ENCODE measurements at regions not wholly inside any gene's neighbourhood (a gene's known extent, or its start where the extent isn't known, plus 50 kb on each side); places are given as distances from the start of the nearest gene placed in this dataset.

GRCh38 chr1:201729973-201730608 lies 98.9 kb upstream of the IPO9 start:
- TF ChIP-seq, protein P1, sequence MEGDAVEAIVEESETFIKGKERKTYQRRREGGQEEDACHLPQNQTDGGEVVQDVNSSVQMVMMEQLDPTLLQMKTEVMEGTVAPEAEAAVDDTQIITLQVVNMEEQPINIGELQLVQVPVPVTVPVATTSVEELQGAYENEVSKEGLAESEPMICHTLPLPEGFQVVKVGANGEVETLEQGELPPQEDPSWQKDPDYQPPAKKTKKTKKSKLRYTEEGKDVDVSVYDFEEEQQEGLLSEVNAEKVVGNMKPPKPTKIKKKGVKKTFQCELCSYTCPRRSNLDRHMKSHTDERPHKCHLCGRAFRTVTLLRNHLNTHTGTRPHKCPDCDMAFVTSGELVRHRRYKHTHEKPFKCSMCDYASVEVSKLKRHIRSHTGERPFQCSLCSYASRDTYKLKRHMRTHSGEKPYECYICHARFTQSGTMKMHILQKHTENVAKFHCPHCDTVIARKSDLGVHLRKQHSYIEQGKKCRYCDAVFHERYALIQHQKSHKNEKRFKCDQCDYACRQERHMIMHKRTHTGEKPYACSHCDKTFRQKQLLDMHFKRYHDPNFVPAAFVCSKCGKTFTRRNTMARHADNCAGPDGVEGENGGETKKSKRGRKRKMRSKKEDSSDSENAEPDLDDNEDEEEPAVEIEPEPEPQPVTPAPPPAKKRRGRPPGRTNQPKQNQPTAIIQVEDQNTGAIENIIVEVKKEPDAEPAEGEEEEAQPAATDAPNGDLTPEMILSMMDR (IDR thresholded peaks at IDR 0.05; ENCODE audit: poor library complexity, severe bottlenecking), result no peak
- TF ChIP-seq, protein P2, sequence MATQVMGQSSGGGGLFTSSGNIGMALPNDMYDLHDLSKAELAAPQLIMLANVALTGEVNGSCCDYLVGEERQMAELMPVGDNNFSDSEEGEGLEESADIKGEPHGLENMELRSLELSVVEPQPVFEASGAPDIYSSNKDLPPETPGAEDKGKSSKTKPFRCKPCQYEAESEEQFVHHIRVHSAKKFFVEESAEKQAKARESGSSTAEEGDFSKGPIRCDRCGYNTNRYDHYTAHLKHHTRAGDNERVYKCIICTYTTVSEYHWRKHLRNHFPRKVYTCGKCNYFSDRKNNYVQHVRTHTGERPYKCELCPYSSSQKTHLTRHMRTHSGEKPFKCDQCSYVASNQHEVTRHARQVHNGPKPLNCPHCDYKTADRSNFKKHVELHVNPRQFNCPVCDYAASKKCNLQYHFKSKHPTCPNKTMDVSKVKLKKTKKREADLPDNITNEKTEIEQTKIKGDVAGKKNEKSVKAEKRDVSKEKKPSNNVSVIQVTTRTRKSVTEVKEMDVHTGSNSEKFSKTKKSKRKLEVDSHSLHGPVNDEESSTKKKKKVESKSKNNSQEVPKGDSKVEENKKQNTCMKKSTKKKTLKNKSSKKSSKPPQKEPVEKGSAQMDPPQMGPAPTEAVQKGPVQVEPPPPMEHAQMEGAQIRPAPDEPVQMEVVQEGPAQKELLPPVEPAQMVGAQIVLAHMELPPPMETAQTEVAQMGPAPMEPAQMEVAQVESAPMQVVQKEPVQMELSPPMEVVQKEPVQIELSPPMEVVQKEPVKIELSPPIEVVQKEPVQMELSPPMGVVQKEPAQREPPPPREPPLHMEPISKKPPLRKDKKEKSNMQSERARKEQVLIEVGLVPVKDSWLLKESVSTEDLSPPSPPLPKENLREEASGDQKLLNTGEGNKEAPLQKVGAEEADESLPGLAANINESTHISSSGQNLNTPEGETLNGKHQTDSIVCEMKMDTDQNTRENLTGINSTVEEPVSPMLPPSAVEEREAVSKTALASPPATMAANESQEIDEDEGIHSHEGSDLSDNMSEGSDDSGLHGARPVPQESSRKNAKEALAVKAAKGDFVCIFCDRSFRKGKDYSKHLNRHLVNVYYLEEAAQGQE (IDR thresholded peaks at IDR 0.05; ENCODE audit: borderline replicate concordance), result no peak
- TF ChIP-seq EP300 (conservative IDR thresholded peaks at IDR 0.05; ENCODE audit: poor library complexity, severe bottlenecking), result no peak
- no peak for TF ChIP-seq POLR2AphosphoS5 (IDR thresholded peaks at IDR 0.05)
- no peak for TF ChIP-seq EZH2 (IDR thresholded peaks at IDR 0.05; ENCODE audit: borderline replicate concordance, insufficient read depth, low read length, poor library complexity, severe bottlenecking)
- no peak for TF ChIP-seq TAF1 (IDR thresholded peaks at IDR 0.05; ENCODE audit: low read depth)
- no peak for TF ChIP-seq RAD21 (conservative IDR thresholded peaks at IDR 0.05)
- TF ChIP-seq SMC3 (conservative IDR thresholded peaks at IDR 0.05; ENCODE audit: poor library complexity), result no peak
- no peak for TF ChIP-seq MXI1 (conservative IDR thresholded peaks at IDR 0.05; ENCODE audit: poor library complexity, severe bottlenecking)
